ENCODE measurements at regions not wholly inside any gene's neighbourhood (a gene's known extent, or its start where the extent isn't known, plus 50 kb on each side); places are given as distances from the start of the nearest gene placed in this dataset.
"Not testable (repeated sequence)": the region's sequence is repeated elsewhere in the genome, so short reads cannot be mapped to it uniquely, and the experiment has no call there.

DNA sequence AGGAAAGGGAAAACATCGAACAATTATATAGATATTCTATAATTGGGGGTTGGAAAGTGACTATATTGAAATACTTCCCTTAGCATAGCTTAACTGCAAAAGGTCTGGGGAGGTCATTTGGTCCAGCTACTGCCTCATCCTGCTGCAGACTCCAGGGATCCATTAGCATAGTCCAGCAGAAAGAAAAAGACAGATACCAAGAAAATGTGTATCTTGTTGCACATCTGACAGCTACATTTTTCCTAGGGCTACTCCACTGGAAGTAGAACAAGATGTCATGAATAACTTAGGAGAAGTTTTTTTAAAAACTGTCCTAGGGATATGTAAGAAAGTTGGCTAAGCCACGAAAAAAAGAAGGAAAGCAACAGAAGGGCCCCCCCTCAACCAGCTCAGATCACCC is 92.9 kb upstream of the SLC30A5 start:
- DNase-seq (ENCODE audit: insufficient read length) = no peak
- no peak for TF ChIP-seq POLR2AphosphoS5 (IDR thresholded peaks at IDR 0.05; ENCODE audit: low read depth, low read length)
- TF ChIP-seq TAF1 (IDR thresholded peaks at IDR 0.05; ENCODE audit: borderline replicate concordance, low read depth, low read length) = no peak
- TF ChIP-seq POLR2A (IDR thresholded peaks at IDR 0.05; ENCODE audit: low read depth, low read length) = no peak
- FAIRE-seq = no peak

DNA sequence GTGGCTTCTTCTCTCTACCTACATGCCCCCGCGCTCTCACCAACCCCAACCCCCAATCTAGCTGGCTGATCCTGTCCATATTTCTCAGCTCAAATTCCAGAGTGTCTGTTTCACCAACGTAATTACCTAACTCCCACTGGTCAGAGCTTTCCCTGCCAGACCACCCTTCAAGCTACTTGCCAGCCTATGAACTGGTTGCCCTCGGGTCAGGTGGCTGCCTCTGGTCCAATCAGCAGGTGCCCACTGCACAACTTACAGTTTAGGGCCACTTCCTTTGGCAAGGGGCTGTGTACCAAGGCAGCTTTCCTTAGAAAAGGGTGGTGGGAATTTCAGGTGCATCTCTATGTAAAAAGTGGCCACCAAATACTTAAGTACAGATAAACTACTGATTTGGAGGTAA is 92.2 kb upstream of the SLC30A5 start:
- TF ChIP-seq POLR2AphosphoS5 (IDR thresholded peaks at IDR 0.05; ENCODE audit: low read depth, low read length) (no peak), TAF1 (IDR thresholded peaks at IDR 0.05; ENCODE audit: borderline replicate concordance, low read depth, low read length) (no peak), POLR2A (IDR thresholded peaks at IDR 0.05; ENCODE audit: low read depth, low read length) (no peak)
- DNase-seq (ENCODE audit: insufficient read length) (no peak), FAIRE-seq (no peak)

GRCh38 chr5:69004127-69004526 is 89.7 kb upstream of the SLC30A5 start:
- no peak for FAIRE-seq
- no peak for DNase-seq (ENCODE audit: insufficient read length)
- no peak for TF ChIP-seq POLR2A (IDR thresholded peaks at IDR 0.05; ENCODE audit: low read depth, low read length)
- no peak for TF ChIP-seq TAF1 (IDR thresholded peaks at IDR 0.05; ENCODE audit: borderline replicate concordance, low read depth, low read length)
- no peak for TF ChIP-seq POLR2AphosphoS5 (IDR thresholded peaks at IDR 0.05; ENCODE audit: low read depth, low read length)

DNA sequence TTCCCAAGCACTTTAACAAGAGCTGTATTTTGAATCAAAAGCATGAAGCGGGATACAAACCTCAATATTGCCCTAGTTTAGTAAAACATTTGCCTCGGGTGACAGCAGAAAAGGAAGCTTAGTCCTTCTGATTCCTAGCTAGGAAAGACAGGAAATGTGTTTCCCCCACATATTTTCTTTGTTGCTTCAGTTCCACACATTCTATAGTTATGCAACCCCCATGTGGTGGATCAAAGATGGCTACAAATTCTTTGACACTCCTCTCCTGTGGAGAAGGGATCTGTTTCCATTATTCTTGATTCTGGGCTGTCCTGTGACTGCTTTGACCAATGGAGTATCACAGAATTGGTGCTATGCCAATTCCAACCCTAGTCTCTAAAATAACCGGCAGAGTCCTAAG is 89.1 kb upstream of the SLC30A5 start:
- no peak for TF ChIP-seq TAF1 (IDR thresholded peaks at IDR 0.05; ENCODE audit: borderline replicate concordance, low read depth, low read length)
- no peak for TF ChIP-seq POLR2A (IDR thresholded peaks at IDR 0.05; ENCODE audit: low read depth, low read length)
- no peak for TF ChIP-seq POLR2AphosphoS5 (IDR thresholded peaks at IDR 0.05; ENCODE audit: low read depth, low read length)
- DNase-seq (ENCODE audit: insufficient read length) (no peak), FAIRE-seq (no peak)

- no peak for TF ChIP-seq POLR2AphosphoS5 (IDR thresholded peaks at IDR 0.05; ENCODE audit: low read depth, low read length)
- no peak for TF ChIP-seq POLR2A (IDR thresholded peaks at IDR 0.05; ENCODE audit: low read depth, low read length)
- no peak for TF ChIP-seq TAF1 (IDR thresholded peaks at IDR 0.05; ENCODE audit: borderline replicate concordance, low read depth, low read length)
- DNase-seq (ENCODE audit: insufficient read length) (no peak), FAIRE-seq (no peak)
Measured at GRCh38 chr5:69006030-69006429, 87.8 kb upstream of the SLC30A5 start.

DNA sequence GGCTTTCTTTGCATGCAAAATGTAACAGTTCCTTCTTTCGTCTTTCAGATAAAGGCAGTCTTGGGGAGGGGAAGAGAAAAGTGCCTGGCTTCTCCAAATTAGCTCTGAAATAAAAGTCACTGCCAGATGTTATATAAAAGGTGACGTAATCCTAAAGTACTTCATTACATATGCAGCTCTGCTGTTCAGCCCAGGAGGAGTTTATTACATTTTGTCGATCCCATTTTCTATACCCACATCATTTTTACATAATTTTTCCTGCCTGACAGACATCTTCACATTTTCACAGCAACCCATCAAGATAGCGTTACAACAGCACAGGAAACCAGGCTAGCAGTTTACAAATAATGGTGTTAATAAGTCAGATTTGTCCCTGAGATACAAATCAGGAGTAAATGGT is 86.7 kb upstream of the SLC30A5 start:
- DNase-seq (ENCODE audit: insufficient read length) (no peak), FAIRE-seq (no peak)
- TF ChIP-seq POLR2AphosphoS5 (IDR thresholded peaks at IDR 0.05; ENCODE audit: low read depth, low read length) = no peak
- no peak for TF ChIP-seq POLR2A (IDR thresholded peaks at IDR 0.05; ENCODE audit: low read depth, low read length)
- TF ChIP-seq TAF1 (IDR thresholded peaks at IDR 0.05; ENCODE audit: borderline replicate concordance, low read depth, low read length) = no peak

DNA sequence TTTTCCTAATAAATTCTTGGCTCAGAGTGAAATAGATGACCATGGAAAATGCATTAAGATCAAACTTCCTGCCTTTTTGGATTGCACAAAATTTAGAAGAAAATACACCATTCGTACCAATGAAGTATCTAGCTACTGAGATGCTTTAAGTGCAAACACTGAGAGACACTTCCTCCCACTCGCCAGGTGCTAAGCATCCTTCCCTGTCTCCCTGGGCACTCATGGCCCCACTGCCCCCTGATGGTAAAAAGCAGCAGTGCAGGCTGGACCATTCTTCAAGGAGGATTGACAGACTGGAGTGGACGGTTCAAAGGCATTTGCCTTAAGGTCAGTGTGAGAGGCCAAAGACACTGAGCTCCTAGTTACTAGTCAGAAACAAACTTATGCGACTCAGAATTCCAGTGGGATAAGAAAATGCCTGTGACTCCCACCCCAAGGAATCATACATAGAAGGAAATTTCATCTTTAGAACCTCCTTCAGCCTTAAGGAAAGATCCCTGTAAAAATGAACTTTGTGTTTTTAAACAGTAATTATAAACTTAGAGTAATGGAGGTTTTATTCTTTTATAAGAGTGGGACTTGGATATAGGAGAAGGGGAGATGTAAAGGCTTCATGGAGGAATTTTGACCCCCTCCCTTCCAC is 86.0 kb upstream of the SLC30A5 start:
- TF ChIP-seq POLR2A (IDR thresholded peaks at IDR 0.05; ENCODE audit: low read depth, low read length) = no peak
- no peak for TF ChIP-seq POLR2AphosphoS5 (IDR thresholded peaks at IDR 0.05; ENCODE audit: low read depth, low read length)
- no peak for TF ChIP-seq TAF1 (IDR thresholded peaks at IDR 0.05; ENCODE audit: borderline replicate concordance, low read depth, low read length)
- peak; percentile 38 for DNase-seq (ENCODE audit: insufficient read length)
- FAIRE-seq = peak; percentile 84

GRCh38 chr5:69010476-69010875 is 83.3 kb upstream of the SLC30A5 start:
- TF ChIP-seq POLR2A (IDR thresholded peaks at IDR 0.05; ENCODE audit: low read depth, low read length) = no peak
- TF ChIP-seq TAF1 (IDR thresholded peaks at IDR 0.05; ENCODE audit: borderline replicate concordance, low read depth, low read length) = no peak
- TF ChIP-seq POLR2AphosphoS5 (IDR thresholded peaks at IDR 0.05; ENCODE audit: low read depth, low read length) = no peak
- no peak for DNase-seq (ENCODE audit: insufficient read length)
- FAIRE-seq = no peak

DNA sequence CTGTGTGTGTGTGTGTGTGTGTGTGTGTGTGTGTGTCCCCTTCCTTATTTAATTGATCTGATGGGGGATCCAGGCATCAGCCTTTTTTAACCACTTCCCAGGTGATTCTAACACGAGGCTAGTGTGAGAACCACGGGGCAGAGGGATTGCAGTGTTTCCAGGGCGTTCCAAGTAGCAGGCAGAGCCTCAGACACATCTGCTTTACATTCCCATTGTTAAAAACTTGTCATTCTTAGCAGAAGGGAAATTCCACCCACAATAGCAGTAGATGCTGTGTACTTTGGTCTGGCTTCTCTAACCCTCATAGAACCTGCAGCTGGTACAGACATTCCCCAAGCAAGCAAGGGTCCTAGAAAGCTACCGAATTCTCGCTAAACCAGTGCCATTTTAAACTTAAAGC is 81.9 kb upstream of the SLC30A5 start:
- FAIRE-seq (no peak), DNase-seq (ENCODE audit: insufficient read length) (no peak)
- no peak for TF ChIP-seq POLR2AphosphoS5 (IDR thresholded peaks at IDR 0.05; ENCODE audit: low read depth, low read length)
- TF ChIP-seq TAF1 (IDR thresholded peaks at IDR 0.05; ENCODE audit: borderline replicate concordance, low read depth, low read length) = no peak
- TF ChIP-seq POLR2A (IDR thresholded peaks at IDR 0.05; ENCODE audit: low read depth, low read length) = no peak

DNA sequence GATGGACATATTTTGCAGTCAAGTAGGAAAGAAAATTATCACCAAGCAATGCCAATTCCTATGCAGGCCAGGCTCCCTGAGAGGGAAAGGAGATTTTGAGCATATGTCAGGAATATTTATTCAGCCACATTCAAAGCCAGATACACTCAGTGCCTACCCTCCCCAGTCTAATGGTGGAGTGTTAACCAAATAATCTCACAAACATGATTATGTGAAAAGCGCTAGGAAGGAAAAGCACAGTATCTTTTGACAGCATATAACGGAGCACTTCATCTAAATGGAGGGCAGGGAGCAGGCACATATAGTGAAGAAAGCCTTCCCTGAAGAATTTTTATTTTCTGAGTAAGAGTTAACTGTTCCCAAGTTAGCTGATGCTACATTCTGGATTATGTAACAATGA is 80.3 kb upstream of the SLC30A5 start:
- DNase-seq (ENCODE audit: insufficient read length) = no peak

GRCh38 chr5:69014007-69014406 is 79.8 kb upstream of the SLC30A5 start:
- DNase-seq (ENCODE audit: insufficient read length); FAIRE-seq: not testable (repeated sequence)

More for the DNA sequence above, 80.3 kb upstream of the SLC30A5 start:
- no peak for FAIRE-seq
- TF ChIP-seq POLR2AphosphoS5 (IDR thresholded peaks at IDR 0.05; ENCODE audit: low read depth, low read length) (no peak), POLR2A (IDR thresholded peaks at IDR 0.05; ENCODE audit: low read depth, low read length) (no peak), TAF1 (IDR thresholded peaks at IDR 0.05; ENCODE audit: borderline replicate concordance, low read depth, low read length) (no peak)

DNA sequence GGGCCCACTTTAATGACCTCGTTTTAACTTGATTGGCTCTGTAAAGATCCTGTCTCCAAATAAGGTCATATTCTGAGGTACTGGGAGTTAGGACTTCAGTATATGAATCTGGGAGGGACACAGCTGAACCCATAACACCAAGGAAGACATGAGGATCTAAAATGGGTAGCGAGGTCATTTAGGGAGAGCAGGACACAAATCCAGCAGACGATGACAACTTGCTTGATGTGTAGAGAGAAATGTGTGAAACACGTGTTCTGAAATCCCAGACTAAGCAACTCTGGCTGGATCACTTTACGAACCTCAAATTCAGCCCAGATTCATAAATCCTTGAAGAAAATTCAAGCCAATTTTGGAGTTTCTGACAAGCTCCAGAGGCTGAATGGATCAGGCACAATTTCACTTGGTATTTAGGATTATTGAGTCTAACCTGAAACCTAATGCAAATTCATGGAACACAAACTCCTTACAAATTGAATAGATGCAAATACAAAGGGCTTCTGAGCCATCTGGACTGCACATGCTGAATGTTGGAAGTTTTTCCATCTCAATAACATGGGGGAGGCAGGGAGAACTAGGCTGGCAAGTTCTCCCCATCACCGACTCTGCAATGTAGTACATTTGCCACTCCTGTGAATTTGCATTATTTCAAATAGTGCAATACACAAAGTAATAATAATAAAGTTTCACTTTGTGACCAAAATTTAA is 74.0 kb upstream of the SLC30A5 start:
- DNase-seq (ENCODE audit: insufficient read length) (no peak), FAIRE-seq (no peak)

More for the DNA sequence above, 74.0 kb upstream of the SLC30A5 start:
- TF ChIP-seq POLR2A (IDR thresholded peaks at IDR 0.05; ENCODE audit: low read depth, low read length) = no peak
- no peak for TF ChIP-seq POLR2AphosphoS5 (IDR thresholded peaks at IDR 0.05; ENCODE audit: low read depth, low read length)
- TF ChIP-seq TAF1 (IDR thresholded peaks at IDR 0.05; ENCODE audit: borderline replicate concordance, low read depth, low read length) = no peak

Data from GM12892 (cell line).